B cell (primary cell): ENCODE measurements at regions not wholly inside any gene's neighbourhood (a gene's known extent, or its start where the extent isn't known, plus 50 kb on each side); places are given as distances from the start of the nearest gene placed in this dataset.

ENCODE experiments used
- EZH2 ChIP-seq: IDR thresholded peaks from 2 replicates; pipeline ENCODE4 v1.6.1; 2012; ENCODE audit warnings: borderline replicate concordance, low read depth, mild to moderate bottlenecking, moderate library complexity, low read length; ENCODE audit not compliant: insufficient read depth, poor library complexity, severe bottlenecking
- TF ChIP-seq, protein P1 (sequence below): fragments of 200-600 bp; IDR thresholded peaks from one replicate; pipeline ENCODE4 v1.8.0; 2022; ENCODE audit warnings: antibody characterized with exemption, mild to moderate bottlenecking

GRCh38 chr22:22176929-22177616 is 67.5 kb upstream of the VPREB1 start:
- TF ChIP-seq EZH2, result no peak
- TF ChIP-seq, protein P1, sequence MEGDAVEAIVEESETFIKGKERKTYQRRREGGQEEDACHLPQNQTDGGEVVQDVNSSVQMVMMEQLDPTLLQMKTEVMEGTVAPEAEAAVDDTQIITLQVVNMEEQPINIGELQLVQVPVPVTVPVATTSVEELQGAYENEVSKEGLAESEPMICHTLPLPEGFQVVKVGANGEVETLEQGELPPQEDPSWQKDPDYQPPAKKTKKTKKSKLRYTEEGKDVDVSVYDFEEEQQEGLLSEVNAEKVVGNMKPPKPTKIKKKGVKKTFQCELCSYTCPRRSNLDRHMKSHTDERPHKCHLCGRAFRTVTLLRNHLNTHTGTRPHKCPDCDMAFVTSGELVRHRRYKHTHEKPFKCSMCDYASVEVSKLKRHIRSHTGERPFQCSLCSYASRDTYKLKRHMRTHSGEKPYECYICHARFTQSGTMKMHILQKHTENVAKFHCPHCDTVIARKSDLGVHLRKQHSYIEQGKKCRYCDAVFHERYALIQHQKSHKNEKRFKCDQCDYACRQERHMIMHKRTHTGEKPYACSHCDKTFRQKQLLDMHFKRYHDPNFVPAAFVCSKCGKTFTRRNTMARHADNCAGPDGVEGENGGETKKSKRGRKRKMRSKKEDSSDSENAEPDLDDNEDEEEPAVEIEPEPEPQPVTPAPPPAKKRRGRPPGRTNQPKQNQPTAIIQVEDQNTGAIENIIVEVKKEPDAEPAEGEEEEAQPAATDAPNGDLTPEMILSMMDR, result no peak
